Cardiac fibroblast (primary cell): ENCODE measurements at regions not wholly inside any gene's neighbourhood (a gene's known extent, or its start where the extent isn't known, plus 50 kb on each side); places are given as distances from the start of the nearest gene placed in this dataset.

Experiments
- DNase-seq, 2 donors: peaks; one replicate each; pipeline versions ENCODE4 v3.0.0 to v3.0.0-alpha.2; 2010; ENCODE audit warnings: low read depth in 2 of 2
- H3K4me3 ChIP-seq, 2 donors: replicated peaks in 1 of 2; 1 replicate in 1 of 2; 2 replicates in 1 of 2; pipeline ENCODE4 v1.5.1; 2011; ENCODE audit warnings: low read depth in 2 of 2, low read length in 2 of 2, mild to moderate bottlenecking in 2 of 2, moderate library complexity in 1 of 2
- TF ChIP-seq, protein P1 (sequence below): IDR thresholded peaks from one replicate; pipeline ENCODE4 v1.5.1; 2011; ENCODE audit warnings: low read depth, mild to moderate bottlenecking, low read length, inconsistent platforms

- TF ChIP-seq, protein P1, sequence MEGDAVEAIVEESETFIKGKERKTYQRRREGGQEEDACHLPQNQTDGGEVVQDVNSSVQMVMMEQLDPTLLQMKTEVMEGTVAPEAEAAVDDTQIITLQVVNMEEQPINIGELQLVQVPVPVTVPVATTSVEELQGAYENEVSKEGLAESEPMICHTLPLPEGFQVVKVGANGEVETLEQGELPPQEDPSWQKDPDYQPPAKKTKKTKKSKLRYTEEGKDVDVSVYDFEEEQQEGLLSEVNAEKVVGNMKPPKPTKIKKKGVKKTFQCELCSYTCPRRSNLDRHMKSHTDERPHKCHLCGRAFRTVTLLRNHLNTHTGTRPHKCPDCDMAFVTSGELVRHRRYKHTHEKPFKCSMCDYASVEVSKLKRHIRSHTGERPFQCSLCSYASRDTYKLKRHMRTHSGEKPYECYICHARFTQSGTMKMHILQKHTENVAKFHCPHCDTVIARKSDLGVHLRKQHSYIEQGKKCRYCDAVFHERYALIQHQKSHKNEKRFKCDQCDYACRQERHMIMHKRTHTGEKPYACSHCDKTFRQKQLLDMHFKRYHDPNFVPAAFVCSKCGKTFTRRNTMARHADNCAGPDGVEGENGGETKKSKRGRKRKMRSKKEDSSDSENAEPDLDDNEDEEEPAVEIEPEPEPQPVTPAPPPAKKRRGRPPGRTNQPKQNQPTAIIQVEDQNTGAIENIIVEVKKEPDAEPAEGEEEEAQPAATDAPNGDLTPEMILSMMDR, result no peak
- H3K4me3 ChIP-seq, result no peak overlapping the region
- DNase-seq, result no peak
Observed at GRCh38 chr6:16849988-16850680, 88.9 kb upstream of the ATXN1 start.

DNA sequence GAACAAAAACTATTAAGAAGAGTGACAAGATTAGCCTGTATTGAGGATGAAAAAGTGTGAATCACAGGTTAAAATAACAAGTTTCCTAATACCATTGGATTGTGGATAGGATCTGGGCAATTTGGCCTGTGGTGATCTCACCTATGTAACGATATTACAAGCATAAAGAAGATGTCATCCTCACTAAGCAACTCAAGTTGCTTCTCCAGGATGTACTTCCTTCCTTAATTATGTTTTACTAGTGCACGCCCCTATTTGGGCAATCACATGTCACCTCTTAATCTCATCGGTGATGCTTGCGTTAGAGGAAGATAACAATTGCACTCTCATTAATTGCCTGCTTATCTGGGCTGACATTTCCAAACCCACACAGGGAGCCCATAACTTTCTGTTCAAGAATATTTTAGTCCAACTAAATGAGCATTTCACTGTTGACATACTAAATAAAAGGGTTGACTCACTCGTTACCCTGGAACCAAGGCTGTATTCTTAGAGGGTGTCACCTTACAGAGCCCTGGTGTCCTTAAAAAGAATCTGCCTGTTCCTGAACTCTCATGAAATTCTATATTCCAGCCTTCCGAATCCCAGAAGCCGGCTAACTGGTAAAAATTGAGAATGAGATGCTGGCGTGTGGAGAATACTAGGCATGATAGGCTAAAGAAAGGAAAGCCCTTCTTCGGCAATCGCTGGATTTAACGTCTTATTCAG lies 88.2 kb upstream of the ATXN1 start:
- peak; percentile 22 to 51 for DNase-seq
- TF ChIP-seq, protein P1, result no peak
- no peak overlapping the region for H3K4me3 ChIP-seq

DNA sequence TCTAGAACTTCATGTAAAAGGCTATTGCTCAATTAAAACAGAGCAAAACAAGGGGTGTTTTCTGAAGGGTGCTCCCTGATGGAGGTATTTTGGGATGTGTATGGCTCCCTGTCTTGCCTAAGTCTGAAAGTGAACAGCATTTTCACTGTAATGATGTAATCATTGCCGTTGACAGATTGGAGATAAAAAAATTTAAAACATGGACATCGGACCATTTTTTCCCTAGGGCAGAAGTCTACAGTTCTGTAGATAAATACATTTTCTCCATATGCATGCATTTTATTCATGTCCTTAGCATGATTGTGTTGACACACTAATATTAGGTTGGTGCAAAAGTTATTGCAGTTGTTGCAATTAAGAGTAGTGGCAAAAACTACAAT lies 85.1 kb upstream of the ATXN1 start:
- DNase-seq, result no peak
- TF ChIP-seq, protein P1, result no peak
- H3K4me3 ChIP-seq, result no peak overlapping the region

GRCh38 chr6:16844183-16844582 lies 82.9 kb upstream of the ATXN1 start:
- no peak for DNase-seq
- TF ChIP-seq, protein P1, result no peak
- no peak overlapping the region for H3K4me3 ChIP-seq

DNA sequence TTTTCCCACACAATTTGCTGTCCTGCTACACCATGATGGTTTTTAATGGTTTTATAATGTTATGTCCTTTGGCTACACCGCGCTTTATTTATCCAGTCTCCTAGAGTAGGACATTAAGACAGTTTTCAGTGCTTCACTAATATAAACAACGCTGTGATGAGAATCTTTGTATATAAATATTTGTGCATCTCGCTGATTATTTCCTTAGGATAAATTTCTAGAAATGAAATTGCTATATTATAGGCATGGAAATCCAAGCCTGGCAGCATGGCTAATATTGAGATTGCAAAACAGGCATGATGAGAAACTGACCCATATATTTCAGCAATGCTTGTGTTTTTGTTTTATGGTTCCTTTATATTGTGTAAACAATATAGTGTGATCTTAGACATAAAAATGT lies 81.4 kb upstream of the ATXN1 start:
- TF ChIP-seq, protein P1, result no peak
- H3K4me3 ChIP-seq, result no peak overlapping the region
- DNase-seq, result no peak

DNA sequence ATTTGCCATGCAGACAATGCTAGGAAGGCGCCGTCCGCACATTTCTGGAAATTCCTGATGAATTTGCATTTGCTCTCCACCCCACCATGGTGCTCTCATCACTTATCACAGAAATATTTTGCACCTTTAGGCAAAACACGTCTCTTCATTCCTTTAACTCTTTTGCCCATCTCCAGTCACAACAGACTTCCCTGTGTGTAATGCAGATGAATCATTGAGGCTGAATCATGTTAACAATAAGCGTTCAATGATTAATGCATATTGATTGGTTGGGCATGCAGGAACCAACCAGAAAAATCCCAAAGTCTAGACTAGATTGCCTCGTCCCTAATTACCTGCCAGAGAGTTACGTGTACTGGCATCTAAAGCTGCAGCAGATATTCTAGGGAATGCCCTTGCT lies 80.0 kb upstream of the ATXN1 start:
- DNase-seq, result no peak
- no peak overlapping the region for H3K4me3 ChIP-seq
- TF ChIP-seq, protein P1, result no peak

DNA sequence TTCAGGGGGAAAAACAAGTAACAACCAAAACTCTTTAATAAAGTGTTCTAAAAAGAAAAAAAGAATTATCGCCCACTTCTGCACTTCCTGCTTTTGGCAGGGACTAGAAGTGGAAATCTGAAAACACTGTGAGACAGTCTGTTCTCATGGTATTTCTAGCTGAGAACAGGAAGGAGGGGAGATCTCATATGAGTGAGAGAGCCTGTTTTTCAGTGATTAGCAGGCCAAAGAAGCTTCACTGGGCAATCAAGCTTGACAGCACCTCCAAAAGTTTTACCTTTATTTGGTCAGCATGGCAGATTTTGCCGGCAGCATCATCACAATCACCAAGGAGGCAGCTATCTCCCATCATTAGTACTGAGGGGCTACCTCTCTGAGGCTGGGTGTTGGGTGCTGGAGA lies 79.5 kb upstream of the ATXN1 start:
- TF ChIP-seq, protein P1, result no peak
- no peak overlapping the region for H3K4me3 ChIP-seq
- DNase-seq, result no peak
